Esophagus mucosa (tissue), 1 donor: ENCODE measurements at regions not wholly inside any gene's neighbourhood (a gene's known extent, or its start where the extent isn't known, plus 50 kb on each side); places are given as distances from the start of the nearest gene placed in this dataset.
"Not testable (repeated sequence)": the region's sequence is repeated elsewhere in the genome, so short reads cannot be mapped to it uniquely, and the experiment has no call there.

ENCODE experiments used
- ATAC-seq: fragments of 200-7000 bp; cut with Tn5 transposase; one replicate; pipeline ENCODE4 v1.9.1; 2020
- donor health status: DM: yes; HTN: yes; CAD: no.

DNA sequence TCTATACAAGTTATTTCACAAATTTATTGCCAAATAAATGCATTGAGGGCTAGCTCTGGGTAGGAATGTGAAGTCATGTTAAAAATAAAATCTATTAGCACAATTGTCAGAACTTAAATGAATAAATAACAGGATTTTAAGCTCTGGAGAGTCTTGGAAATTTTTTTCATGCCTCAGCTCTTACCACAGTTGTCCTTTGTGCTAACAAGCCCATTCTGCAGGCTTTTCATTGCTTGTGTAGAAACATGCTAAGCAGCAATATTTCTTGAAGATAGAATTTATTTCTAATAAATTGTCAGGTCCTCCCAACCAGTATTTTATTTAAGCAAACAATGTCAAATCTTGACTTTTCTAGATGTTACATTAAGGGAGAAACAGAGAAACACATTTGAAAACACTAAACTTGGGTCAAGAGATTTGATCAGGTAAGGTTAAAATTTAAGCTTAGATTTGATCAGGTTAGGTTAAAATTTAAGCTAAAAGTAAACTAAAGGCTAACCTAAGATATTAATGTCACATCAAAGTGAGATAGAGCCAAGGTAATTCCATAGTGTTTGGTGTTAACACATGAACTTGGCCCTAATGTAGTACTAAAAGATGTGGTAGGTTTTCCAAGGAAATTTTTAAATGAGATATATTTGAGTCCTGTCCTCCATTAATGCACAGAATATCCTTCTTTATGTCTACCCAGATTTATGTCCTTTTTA is 179.1 kb upstream of the IL1RAPL1 start:
- ATAC-seq = no peak

- no peak for ATAC-seq
These were observed 188.9 kb upstream of the IL1RAPL1 start for GRCh38 chrX:28398342-28398741.

DNA sequence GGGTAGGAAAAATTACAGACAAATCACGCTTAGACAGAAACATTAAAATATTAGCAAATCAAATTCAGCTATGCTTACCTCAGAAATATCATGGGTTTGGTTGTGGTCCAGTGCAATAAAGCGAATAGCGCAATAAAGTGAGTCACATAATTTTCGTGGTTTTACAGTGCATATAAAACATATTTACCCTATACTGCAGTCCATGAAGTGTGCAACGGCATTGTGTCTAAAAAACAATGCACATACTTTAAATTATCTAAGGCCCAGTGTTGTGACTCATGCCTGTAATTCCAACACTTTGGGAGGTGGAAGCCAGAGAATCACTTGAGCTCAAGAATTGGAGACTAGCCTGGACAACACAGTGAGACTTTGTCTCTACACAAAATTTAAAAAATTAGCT is 195.7 kb upstream of the IL1RAPL1 start:
- ATAC-seq = no peak

DNA sequence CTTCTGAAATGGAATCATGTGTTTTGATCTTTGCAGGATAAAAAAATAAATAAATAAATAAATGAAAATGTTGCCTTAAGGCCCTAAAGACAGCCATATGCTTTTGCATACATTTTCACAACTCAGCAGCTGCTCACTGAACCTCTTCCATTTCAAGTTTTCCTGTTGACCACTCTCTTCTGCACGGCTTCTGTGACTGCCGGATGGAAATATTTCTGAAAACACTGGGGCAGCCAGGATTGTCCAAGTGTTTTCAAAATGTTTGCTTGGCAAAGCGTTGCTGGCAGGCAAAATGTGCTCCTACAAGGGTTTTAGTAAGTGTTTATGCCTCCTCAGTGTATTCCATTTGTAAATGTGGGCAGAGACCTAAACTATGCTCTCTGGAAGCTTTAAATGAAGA is 208.1 kb upstream of the IL1RAPL1 start:
- no peak for ATAC-seq

GRCh38 chrX:28367649-28368048 is 219.6 kb upstream of the IL1RAPL1 start:
- not testable (repeated sequence) for ATAC-seq

- ATAC-seq = no peak
These were observed 235.4 kb upstream of the IL1RAPL1 start for GRCh38 chrX:28351801-28352200.

DNA sequence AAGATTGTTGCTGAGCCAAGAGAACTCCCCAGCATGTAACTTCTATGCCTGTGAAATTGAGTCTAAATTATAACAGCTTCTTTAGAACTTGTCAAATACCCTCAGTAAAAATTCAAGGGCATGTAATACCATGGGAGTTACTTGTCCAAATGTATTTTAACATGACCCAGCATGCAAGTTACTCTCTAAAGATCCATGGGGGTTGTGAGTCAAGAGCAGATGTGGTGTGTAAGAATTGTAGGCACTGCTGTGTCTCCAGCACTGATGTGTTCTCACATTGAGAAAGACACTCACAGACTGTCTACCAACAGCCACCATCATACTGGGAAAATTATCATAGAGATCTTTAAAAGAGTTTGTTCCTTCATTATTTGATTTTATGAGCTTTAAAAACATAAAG is 237.4 kb upstream of the IL1RAPL1 start:
- no peak for ATAC-seq

DNA sequence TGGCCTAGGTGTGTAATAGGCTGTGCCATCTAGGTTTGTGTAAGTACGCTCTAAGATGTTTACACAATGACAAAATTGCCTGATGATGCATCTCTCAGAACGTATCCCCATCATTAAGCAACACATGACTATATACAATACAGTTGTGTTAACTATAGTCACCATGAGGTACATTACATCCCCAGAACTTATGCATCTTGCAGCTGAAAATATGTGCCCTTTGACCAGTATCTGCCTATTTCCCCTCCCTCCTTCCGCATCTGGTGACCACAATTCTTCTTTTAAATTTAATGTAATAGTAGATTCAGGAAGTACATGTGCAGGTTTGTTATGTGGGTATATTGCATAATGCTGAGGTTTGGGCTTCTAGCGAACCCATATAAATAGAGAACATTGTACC is 239.8 kb upstream of the IL1RAPL1 start:
- no peak for ATAC-seq

DNA sequence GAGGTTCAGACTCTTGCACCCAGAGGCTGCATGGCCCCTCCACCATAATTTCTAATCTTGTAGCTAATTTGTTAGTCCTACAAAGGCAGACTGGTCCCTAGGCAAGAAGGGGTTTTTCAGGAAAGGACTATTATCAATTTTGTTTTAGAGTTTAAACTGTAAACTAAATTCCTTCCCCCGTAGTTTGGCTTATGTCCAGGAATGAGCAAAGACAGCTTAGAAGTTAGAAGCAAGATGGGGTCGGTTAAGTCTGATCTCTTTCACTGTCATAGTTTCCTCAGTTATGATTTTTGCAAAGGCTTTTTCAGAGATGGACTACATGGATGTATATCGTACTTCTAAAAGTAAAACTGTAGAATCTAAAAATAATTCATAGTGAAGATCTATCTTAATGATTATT is 258.1 kb upstream of the IL1RAPL1 start:
- no peak for ATAC-seq

GRCh38 chrX:28324321-28324721 is 262.9 kb upstream of the IL1RAPL1 start:
- ATAC-seq = no peak

- ATAC-seq = no peak
These were observed 266.0 kb upstream of the IL1RAPL1 start for GRCh38 chrX:28321286-28321685.

- ATAC-seq = no peak
These were observed 274.3 kb upstream of the IL1RAPL1 start for GRCh38 chrX:28312965-28313364.

DNA sequence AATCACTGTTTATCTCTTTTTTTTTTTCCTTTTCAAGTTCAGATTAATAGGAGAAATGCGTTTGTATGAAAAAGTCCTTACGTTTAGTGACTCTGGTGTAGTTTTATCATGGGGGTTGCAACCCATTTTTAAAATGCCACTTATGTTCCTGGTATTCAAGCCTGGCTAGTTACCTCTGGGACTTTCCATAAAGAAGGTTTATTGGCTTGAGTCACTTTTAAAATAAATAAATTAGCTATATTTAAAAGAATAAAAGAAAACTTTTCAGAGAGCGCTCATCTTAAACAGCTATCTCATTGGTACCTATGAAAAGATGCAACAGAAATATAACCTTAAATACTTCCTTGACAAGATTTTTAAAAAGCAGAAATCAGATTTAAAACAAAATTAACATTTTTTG is 275.0 kb upstream of the IL1RAPL1 start:
- no peak for ATAC-seq

GRCh38 chrX:28311466-28311865 is 275.8 kb upstream of the IL1RAPL1 start:
- no peak for ATAC-seq

GRCh38 chrX:28303486-28303885 is 283.8 kb upstream of the IL1RAPL1 start:
- ATAC-seq = no peak

DNA sequence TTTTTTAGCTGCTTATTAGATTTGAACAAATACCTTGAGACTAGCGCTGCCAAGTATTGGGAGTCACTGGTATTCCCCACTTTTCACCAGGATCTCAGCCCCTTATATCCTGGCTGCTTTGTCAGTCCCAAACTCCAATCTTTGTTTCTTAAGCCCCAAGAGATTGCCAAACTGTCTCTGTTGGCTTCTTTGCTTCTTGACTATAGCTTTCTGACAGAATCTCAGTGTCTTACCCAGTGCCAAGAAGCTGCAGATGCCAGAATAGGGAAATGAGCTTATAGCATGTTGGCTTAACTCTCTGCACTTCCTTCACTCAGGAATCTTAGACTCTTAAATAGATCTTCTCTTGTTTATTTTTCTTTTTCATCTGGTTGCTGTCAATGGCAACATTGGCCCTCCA is 297.5 kb upstream of the DCAF8L1 start:
- ATAC-seq = no peak

- no peak for ATAC-seq
These were observed 297.0 kb upstream of the DCAF8L1 start for GRCh38 chrX:28278251-28278650.

DNA sequence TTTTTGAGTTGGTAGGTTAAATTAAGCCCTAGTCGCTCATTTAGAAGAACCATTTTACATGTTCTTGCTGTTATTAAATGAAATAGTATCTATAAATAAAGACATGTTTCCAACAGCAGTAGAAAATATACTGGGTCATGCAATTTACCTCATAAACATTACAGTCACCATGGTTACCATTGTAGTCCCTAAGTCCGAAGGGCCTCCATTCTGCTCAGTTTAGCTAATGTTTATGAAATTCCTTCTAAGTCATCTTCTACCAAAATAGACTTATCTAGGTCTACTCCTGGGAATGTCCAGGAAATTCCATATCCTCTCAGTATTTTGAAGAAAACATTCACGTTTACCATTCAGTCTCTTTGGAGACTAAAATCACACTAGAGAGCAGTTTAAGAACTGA is 292.5 kb upstream of the DCAF8L1 start:
- no peak for ATAC-seq

GRCh38 chrX:28246675-28247074 is 265.4 kb upstream of the DCAF8L1 start:
- no peak for ATAC-seq

- no peak for ATAC-seq
These were observed 248.0 kb upstream of the DCAF8L1 start for GRCh38 chrX:28229217-28229616.

DNA sequence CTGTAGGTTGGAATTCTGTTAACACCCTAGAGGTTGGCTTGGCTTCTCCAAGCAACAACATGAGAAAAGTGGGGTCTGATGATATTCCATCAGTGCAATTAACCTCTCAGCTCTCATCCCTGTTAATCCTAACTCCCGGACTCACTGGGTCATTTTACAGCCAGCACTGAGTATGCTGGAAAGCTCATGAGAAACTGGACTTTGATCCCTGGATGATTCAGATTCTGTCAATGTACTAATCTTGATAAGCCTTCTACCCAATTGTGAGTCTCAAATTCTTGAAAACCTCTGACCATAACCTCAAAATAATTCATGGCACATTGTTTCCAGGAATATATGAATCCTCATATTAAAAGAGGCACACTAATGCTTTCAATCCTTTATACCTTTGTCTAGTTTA is 244.3 kb upstream of the DCAF8L1 start:
- no peak for ATAC-seq

DNA sequence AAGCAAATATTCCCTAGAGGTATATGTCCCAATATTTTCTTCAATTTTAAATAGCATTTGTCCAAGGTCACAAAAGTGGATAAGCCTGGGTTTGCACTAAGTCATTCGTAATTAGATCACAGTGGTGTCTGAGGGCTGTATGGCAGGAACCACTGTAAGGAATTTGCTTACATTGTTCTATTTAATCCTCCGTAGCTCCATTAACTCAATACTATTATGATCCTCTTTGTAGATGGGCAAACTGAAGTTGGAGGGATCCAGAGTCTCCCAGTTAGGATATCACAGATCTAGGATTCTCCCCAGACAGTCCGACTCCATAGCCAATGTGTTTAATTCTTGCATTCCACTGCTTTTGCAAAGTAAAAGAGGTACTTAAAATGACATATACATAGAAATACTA is 242.7 kb upstream of the DCAF8L1 start:
- ATAC-seq = no peak

DNA sequence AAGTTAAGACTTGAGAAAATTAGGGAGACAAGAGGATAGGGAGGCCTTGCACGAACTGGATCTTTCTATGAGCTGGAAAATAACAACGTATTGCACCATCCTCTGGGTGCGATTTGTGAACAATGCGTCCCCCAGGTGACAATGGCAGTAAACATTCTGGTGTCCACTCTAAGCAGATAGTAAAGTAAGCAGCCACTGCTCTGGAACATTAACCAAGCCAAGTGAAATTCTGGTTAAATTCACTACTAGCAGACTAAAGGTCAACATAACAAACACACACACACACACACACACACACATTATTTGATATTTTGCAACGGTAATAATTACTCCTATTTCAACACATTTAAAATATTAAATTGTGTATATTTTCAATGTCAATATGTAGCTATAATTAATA is 242.2 kb upstream of the DCAF8L1 start:
- ATAC-seq = no peak

DNA sequence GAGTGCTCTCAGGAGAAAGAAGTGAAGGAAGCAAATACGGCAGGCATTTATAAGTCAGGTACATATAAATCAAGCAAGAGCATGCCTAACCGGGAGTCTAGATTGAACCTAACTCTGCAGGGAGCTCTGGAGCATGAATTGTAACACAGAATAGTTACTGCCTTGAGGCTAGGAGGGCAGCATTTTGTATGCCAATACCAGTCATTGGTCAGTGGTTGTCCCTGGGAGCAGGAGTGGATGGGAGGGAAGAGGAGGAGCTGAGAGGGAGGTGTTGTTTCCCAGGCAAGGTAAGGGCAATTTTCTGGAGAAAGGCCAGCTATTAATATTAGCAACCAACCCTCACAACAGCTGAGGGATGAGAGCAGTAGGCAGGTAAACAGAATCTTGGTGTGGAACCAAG is 224.7 kb upstream of the DCAF8L1 start:
- ATAC-seq = peak; percentile 84

- no peak for ATAC-seq
These were observed 223.9 kb upstream of the DCAF8L1 start for GRCh38 chrX:28205126-28205525.
